IMR-90 (cell line): ENCODE measurements at regions not wholly inside any gene's neighbourhood (a gene's known extent, or its start where the extent isn't known, plus 50 kb on each side); places are given as distances from the start of the nearest gene placed in this dataset.

Experiments
- ATAC-seq: fragments of 200-7000 bp; cut with Tn5 transposase; 2 replicates; pipeline ENCODE4 v1.9.1; 2020; ENCODE audit warnings: low read depth, mild to moderate bottlenecking, moderate library complexity
- BruUV-seq: library from RNA; stranded (reverse); fragments of 400-500 nt; replicated peaks from 2 replicates; lab custom pipeline; 2021; lab: Mats Ljungman, UMichigan
- CTCF ChIA-PET: fragments of 300-600 bp; formaldehyde crosslinking; extraction: SDS; loops from one replicate; lab custom pipeline; 2021; ENCODE audit warnings: antibody characterized with exemption; lab: Yijun Ruan, JAX
- POLR2A ChIA-PET: fragments of 300-600 bp; sonication (Branson Sonifier 250); formaldehyde crosslinking; loops from one replicate; lab custom pipeline; 2022; ENCODE audit warnings: antibody characterized with exemption; ENCODE audit not compliant: unreplicated experiment; lab: Charles Lee
- DNase-seq: peaks from one replicate; pipeline ENCODE4 v3.0.0; 2013
- H2AFZ ChIP-seq: replicated peaks from 2 replicates; pipeline ENCODE3; 2013; ENCODE audit warnings: low read length, mild to moderate bottlenecking; ENCODE audit not compliant: poor library complexity
- H2AK5ac ChIP-seq: 2 replicates; pipeline ENCODE4 v1.6.1; 2013; ENCODE audit warnings: low read depth, low read length, inconsistent platforms
- H2AK9ac ChIP-seq: replicated peaks from 2 replicates; pipeline ENCODE3; 2013; ENCODE audit warnings: mild to moderate bottlenecking, low read depth, low read length, moderate library complexity; ENCODE audit not compliant: poor library complexity
- H2BK120ac ChIP-seq: 2 replicates; pipeline ENCODE4 v1.6.1; 2013; ENCODE audit warnings: low read depth, low read length, inconsistent platforms
- H2BK15ac ChIP-seq: 3 replicates; pipeline ENCODE4 v1.6.1; 2013; ENCODE audit warnings: low read depth, low read length, inconsistent platforms
- H2BK20ac ChIP-seq: 2 replicates; pipeline ENCODE4 v1.6.1; 2013; ENCODE audit warnings: low read depth, mild to moderate bottlenecking, inconsistent platforms, low read length, moderate library complexity
- H2BK5ac ChIP-seq: 2 replicates; pipeline ENCODE4 v1.6.1; 2013; ENCODE audit warnings: mild to moderate bottlenecking, low read depth, low read length, inconsistent platforms; ENCODE audit not compliant: poor library complexity, severe bottlenecking
- H3K14ac ChIP-seq: replicated peaks from 2 replicates; pipeline ENCODE4 v1.6.1; 2013; ENCODE audit warnings: low read depth, low read length, inconsistent platforms
- H3K18ac ChIP-seq: 2 replicates; pipeline ENCODE4 v1.6.1; 2013; ENCODE audit warnings: low read depth, low read length, control low read depth
- H3K23ac ChIP-seq: 2 replicates; pipeline ENCODE4 v1.6.1; 2013; ENCODE audit warnings: low read depth, low read length, inconsistent platforms
- H3K27ac ChIP-seq: 2 replicates; pipeline ENCODE4 v1.5.1; 2013; ENCODE audit warnings: mild to moderate bottlenecking, control low read depth, low read length; ENCODE audit not compliant: insufficient read depth
- H3K27me3 ChIP-seq: 2 replicates; pipeline ENCODE4 v1.6.1; 2013; ENCODE audit warnings: low read length; ENCODE audit not compliant: control insufficient read depth, insufficient read depth
- H3K36me3 ChIP-seq: 2 replicates; pipeline ENCODE4 v1.6.1; 2013; ENCODE audit warnings: low read length, mixed read lengths; ENCODE audit not compliant: control insufficient read depth, insufficient read depth
- H3K4ac ChIP-seq: 2 replicates; pipeline ENCODE4 v1.6.1; 2013; ENCODE audit warnings: low read depth, low read length, inconsistent platforms
- H3K4me1 ChIP-seq: 2 replicates; pipeline ENCODE4 v1.6.1; 2013; ENCODE audit warnings: low read length, mixed read lengths; ENCODE audit not compliant: control insufficient read depth, insufficient read depth
- H3K4me2 ChIP-seq: 2 replicates; pipeline ENCODE4 v1.6.1; 2013; ENCODE audit warnings: low read depth, mild to moderate bottlenecking, control low read depth, low read length, moderate library complexity
- H3K4me3 ChIP-seq: 2 replicates; pipeline ENCODE4 v1.5.1; 2013; ENCODE audit warnings: low read depth, mild to moderate bottlenecking, control low read depth, low read length, moderate library complexity; ENCODE audit not compliant: insufficient read depth
- H3K56ac ChIP-seq: 2 replicates; pipeline ENCODE4 v1.6.1; 2013; ENCODE audit warnings: low read length, inconsistent platforms; ENCODE audit not compliant: insufficient read depth; ENCODE audit errors: extremely low read depth
- H3K79me1 ChIP-seq, 2 experiments: 2 replicates each; pipeline ENCODE4 v1.6.1; 2013; ENCODE audit warnings: low read length in 2 of 2, inconsistent platforms in 1 of 2, low read depth in 1 of 2
- H3K9ac ChIP-seq: 2 replicates; pipeline ENCODE4 v1.6.1; 2013; ENCODE audit warnings: low read depth, low read length, control low read depth
- H3K9me1 ChIP-seq: 2 replicates; pipeline ENCODE4 v1.6.1; 2013; ENCODE audit warnings: low read length, inconsistent platforms; ENCODE audit not compliant: insufficient read depth
- H3K9me3 ChIP-seq: 2 replicates; pipeline ENCODE4 v1.6.1; 2013; ENCODE audit warnings: low read length; ENCODE audit not compliant: control insufficient read depth, insufficient read depth
- H4K20me1 ChIP-seq: 2 replicates; pipeline ENCODE4 v1.6.1; 2013; ENCODE audit warnings: low read length, inconsistent platforms; ENCODE audit not compliant: insufficient read depth
- H4K5ac ChIP-seq: 2 replicates; pipeline ENCODE4 v1.6.1; 2013; ENCODE audit warnings: mild to moderate bottlenecking, low read depth, low read length, control low read depth
- H4K8ac ChIP-seq, 2 experiments: 2 replicates each; pipeline ENCODE4 v1.6.1; 2013; ENCODE audit warnings: low read depth in 2 of 2, low read length in 2 of 2, control low read depth in 1 of 2, inconsistent platforms in 1 of 2
- H4K91ac ChIP-seq: 2 replicates; pipeline ENCODE4 v1.6.1; 2013; ENCODE audit warnings: low read depth, low read length, inconsistent platforms; ENCODE audit not compliant: insufficient read depth
- BHLHE40 ChIP-seq: fragments of 150-350 bp; IDR thresholded peaks from 2 replicates; pipeline ENCODE4 v1.6.1; 2016; ENCODE audit warnings: mild to moderate bottlenecking, low read depth, low read length
- CEBPB ChIP-seq: IDR thresholded peaks from 2 replicates; pipeline ENCODE4 v1.6.1; 2012; ENCODE audit warnings: low read depth, low read length, improper control_type of control experiment
- CHD1 ChIP-seq: IDR thresholded peaks from 2 replicates; pipeline ENCODE4 v1.6.1; 2012; ENCODE audit warnings: low read depth, low read length, improper control_type of control experiment
- FOS ChIP-seq: fragments of 150-350 bp; IDR thresholded peaks from 2 replicates; pipeline ENCODE4 v1.6.1; 2016; ENCODE audit warnings: low read depth, low read length
- MAFK ChIP-seq: IDR thresholded peaks from 2 replicates; pipeline ENCODE4 v1.6.1; 2012; ENCODE audit warnings: low read depth, low read length, improper control_type of control experiment
- MAZ ChIP-seq: IDR thresholded peaks from 2 replicates; pipeline ENCODE4 v1.6.1; 2012; ENCODE audit warnings: low read depth, mild to moderate bottlenecking, low read length, improper control_type of control experiment, moderate library complexity, borderline replicate concordance
- RAD21 ChIP-seq: IDR thresholded peaks from 2 replicates; pipeline ENCODE4 v1.6.1; 2012; ENCODE audit warnings: low read length, improper control_type of control experiment
- RCOR1 ChIP-seq: IDR thresholded peaks from 2 replicates; pipeline ENCODE4 v1.6.1; 2012; ENCODE audit warnings: mild to moderate bottlenecking, low read length, improper control_type of control experiment; ENCODE audit not compliant: insufficient replicate concordance
- USF2 ChIP-seq: fragments of 150-350 bp; IDR thresholded peaks from 2 replicates; pipeline ENCODE4 v1.6.1; 2017; ENCODE audit warnings: mild to moderate bottlenecking, antibody characterized with exemption, low read length, low read depth
- WGBS, 2 experiments: methylation state at CpG; one replicate each; pipeline versions ENCODE4 v1.1.5 to v1.1.7; 2013; ENCODE audit warnings: missing lambda C conversion rate in 2 of 2; ENCODE audit not compliant: insufficient read length in 1 of 2; ENCODE audit errors: extremely low coverage in 2 of 2; 5-methylcytosine and 5-hydroxymethylcytosine counted together
- dilution Hi-C: fragments of 300-500 bp; cut with HindIII; formaldehyde crosslinking; loops from one replicate; pipeline ENCODE4 v1.14.3; 2018; ENCODE audit warnings: low sequenced_read_pairs; ENCODE audit not compliant: unreplicated experiment
- in situ Hi-C: fragments of 300-500 bp; cut with MboI; formaldehyde crosslinking; loops from 3 replicates; pipeline ENCODE4 v1.14.3; 2019; ENCODE audit warnings: low sequenced_read_pairs, inconsistent platforms, mixed read lengths
- intact Hi-C: fragments of 100-400 bp; cut with micrococcal nuclease; formaldehyde crosslinking; loops from 2 replicates; pipeline ENCODE4 v1.10.0; 2022

- H3K56ac ChIP-seq = no peak overlapping the region
Measured at GRCh38 chr4:82125787-82126297, 247.9 kb downstream of the HNRNPD start.

More at GRCh38 chr4:82125787-82126297, 247.9 kb downstream of the HNRNPD start:
- no peak overlapping the region for H3K4me2 ChIP-seq
- H3K27me3 ChIP-seq = no peaks in the 10 kb centered on the region
- TF ChIP-seq FOS (no peak), MAZ (no peak), MAFK (peak; percentile 14; the same call in 1 of the 2 replicates), BHLHE40 (no peak), RCOR1 (no peak), RAD21 (no peak), USF2 (no peak), CEBPB (peak; percentile 23; the same call in 1 of the 2 replicates), CHD1 (no peak)
- BruUV-seq = no TSS peak
- no peak overlapping the region for H4K91ac ChIP-seq
- H3K18ac ChIP-seq = no peak overlapping the region
- no peaks in the 10 kb centered on the region for H3K79me1 ChIP-seq
- ATAC-seq (no peak), DNase-seq (no peak)
- no peak overlapping the region for H4K8ac ChIP-seq
- no peaks in the 10 kb centered on the region for H3K4me1 ChIP-seq
- no peak overlapping the region for H3K27ac ChIP-seq
- no peaks in the 10 kb centered on the region for H3K9me3 ChIP-seq
- 30% methylated on average over 2 of the region's 6 CpGs; no CpG with 5 or more reads in 1 of the 2 experiments for WGBS, 2 experiments
- no peak overlapping the region for H3K4me3 ChIP-seq
- no peaks in the 10 kb centered on the region for H4K20me1 ChIP-seq
- no peak overlapping the region for H2AK5ac ChIP-seq
- no peaks in the 10 kb centered on the region for H3K9me1 ChIP-seq
- no peak overlapping the region for H4K5ac ChIP-seq
- intact Hi-C loops (no loop called here), dilution Hi-C loops (no loop called here), in situ Hi-C loops (no loop called here)
- no peak overlapping the region for H2AFZ ChIP-seq
- no peak overlapping the region for H3K14ac ChIP-seq
- ChIA-PET POLR2A (no interaction called here), CTCF (no interaction called here)
- H2BK15ac ChIP-seq = no peak overlapping the region
- H3K36me3 ChIP-seq = no peaks in the 10 kb centered on the region
- no peak overlapping the region for H2BK5ac ChIP-seq
- H3K9ac ChIP-seq = no peak overlapping the region
- no peak overlapping the region for H3K4ac ChIP-seq
- no peak overlapping the region for H2AK9ac ChIP-seq
- H2BK20ac ChIP-seq = no peak overlapping the region
- H2BK120ac ChIP-seq = no peak overlapping the region
- no peak overlapping the region for H3K23ac ChIP-seq
